Panc1 (cell line): ENCODE measurements at regions not wholly inside any gene's neighbourhood (a gene's known extent, or its start where the extent isn't known, plus 50 kb on each side); places are given as distances from the start of the nearest gene placed in this dataset.

Experiments
- CTCF ChIP-seq: fragments of 450-650 bp; IDR thresholded peaks from 2 replicates; pipeline ENCODE4 v1.5.1; 2017; ENCODE audit warnings: mild to moderate bottlenecking
- POLR2AphosphoS5 ChIP-seq: IDR thresholded peaks from 2 replicates; pipeline ENCODE4 v1.6.1; 2012; ENCODE audit warnings: mild to moderate bottlenecking, low read depth, low read length, moderate library complexity
- REST ChIP-seq, 2 experiments: IDR thresholded peaks; 2 replicates each; pipeline ENCODE4 v1.6.1; 2011 to 2012; ENCODE audit warnings: low read depth in 2 of 2, control low read depth in 1 of 2, low read length in 1 of 2, mild to moderate bottlenecking in 1 of 2, moderate library complexity in 1 of 2; ENCODE audit not compliant: insufficient read depth in 1 of 2

- TF ChIP-seq CTCF, result no peak
- no peak for TF ChIP-seq POLR2AphosphoS5
- TF ChIP-seq REST (IDR thresholded peaks at IDR 0.05; ENCODE audit: insufficient read depth in 1 of 2, low read depth in 2 of 2, low read length in 1 of 2), result no peak
Observed at GRCh38 chr2:5493256-5493655, 198.9 kb upstream of the SOX11 start.
